ENCODE measurements at regions not wholly inside any gene's neighbourhood (a gene's known extent, or its start where the extent isn't known, plus 50 kb on each side); places are given as distances from the start of the nearest gene placed in this dataset.

GRCh38 chr18:54020156-54020745 is 204.2 kb downstream of the MBD2 start:
- DNase-seq: no peak

GRCh38 chr18:54019641-54020040 is 204.8 kb downstream of the MBD2 start:
- DNase-seq: no peak

GRCh38 chr18:54013452-54013851 is 211.0 kb downstream of the MBD2 start:
- DNase-seq: no peak

- DNase-seq: peak; percentile 50
These were observed 219.6 kb downstream of the MBD2 start for GRCh38 chr18:54004828-54005227.

GRCh38 chr18:54003195-54003594 is 221.3 kb downstream of the MBD2 start:
- no peak for DNase-seq

GRCh38 chr18:53997064-53997463 is 227.4 kb downstream of the MBD2 start:
- DNase-seq: no peak

GRCh38 chr18:53994016-53994415 is 230.5 kb downstream of the MBD2 start:
- no peak for DNase-seq

- DNase-seq: no peak
These were observed 232.7 kb downstream of the MBD2 start for GRCh38 chr18:53991805-53992204.

GRCh38 chr18:53991202-53991601 is 233.3 kb downstream of the MBD2 start:
- DNase-seq: no peak

GRCh38 chr18:53990485-53990884 is 234.0 kb downstream of the MBD2 start:
- no peak for DNase-seq

- no peak for DNase-seq
These were observed 240.4 kb downstream of the MBD2 start for GRCh38 chr18:53984021-53984420.

- DNase-seq: no peak
These were observed 253.1 kb downstream of the MBD2 start for GRCh38 chr18:53971331-53971730.

GRCh38 chr18:53952700-53953099 is 271.8 kb downstream of the MBD2 start:
- no peak for DNase-seq

GRCh38 chr18:53950545-53950944 is 273.9 kb downstream of the MBD2 start:
- peak; percentile 58 for DNase-seq

GRCh38 chr18:53948991-53949390 is 275.5 kb downstream of the MBD2 start:
- peak; percentile 66 for DNase-seq

- DNase-seq: peak; percentile 94
These were observed 277.3 kb downstream of the MBD2 start for GRCh38 chr18:53947092-53947640.

- peak; percentile 71 for DNase-seq
These were observed 277.9 kb downstream of the MBD2 start for GRCh38 chr18:53946594-53946993.

- DNase-seq: peak; percentile 36
These were observed 279.7 kb downstream of the MBD2 start for GRCh38 chr18:53944721-53945120.

GRCh38 chr18:53943326-53943860 is 281.1 kb downstream of the MBD2 start:
- no peak for DNase-seq

GRCh38 chr18:53941601-53942338 is 282.7 kb downstream of the MBD2 start:
- DNase-seq: peak; percentile 79

GRCh38 chr18:53937037-53937436 is 287.4 kb downstream of the MBD2 start:
- no peak for DNase-seq

GRCh38 chr18:53935803-53936202 is 288.7 kb downstream of the MBD2 start:
- no peak for DNase-seq

GRCh38 chr18:53935399-53935798 is 289.1 kb downstream of the MBD2 start:
- DNase-seq: no peak

All from NCI-H69 (cell line).